GM21825 (cell line): ENCODE measurements at regions not wholly inside any gene's neighbourhood (a gene's known extent, or its start where the extent isn't known, plus 50 kb on each side); places are given as distances from the start of the nearest gene placed in this dataset.
"Not testable (repeated sequence)": the region's sequence is repeated elsewhere in the genome, so short reads cannot be mapped to it uniquely, and the experiment has no call there.

ENCODE experiments used
- ATAC-seq: cut with Tn5 transposase; IDR thresholded peaks from one replicate; pipeline ENCODE4 v1.9.1; 2021; ENCODE audit warnings: mild to moderate bottlenecking, moderate library complexity; ENCODE audit not compliant: unreplicated experiment

GRCh38 chr7:96770758-96771157, 61.1 kb upstream of the SEM1 start:
- ATAC-seq = no peak

DNA sequence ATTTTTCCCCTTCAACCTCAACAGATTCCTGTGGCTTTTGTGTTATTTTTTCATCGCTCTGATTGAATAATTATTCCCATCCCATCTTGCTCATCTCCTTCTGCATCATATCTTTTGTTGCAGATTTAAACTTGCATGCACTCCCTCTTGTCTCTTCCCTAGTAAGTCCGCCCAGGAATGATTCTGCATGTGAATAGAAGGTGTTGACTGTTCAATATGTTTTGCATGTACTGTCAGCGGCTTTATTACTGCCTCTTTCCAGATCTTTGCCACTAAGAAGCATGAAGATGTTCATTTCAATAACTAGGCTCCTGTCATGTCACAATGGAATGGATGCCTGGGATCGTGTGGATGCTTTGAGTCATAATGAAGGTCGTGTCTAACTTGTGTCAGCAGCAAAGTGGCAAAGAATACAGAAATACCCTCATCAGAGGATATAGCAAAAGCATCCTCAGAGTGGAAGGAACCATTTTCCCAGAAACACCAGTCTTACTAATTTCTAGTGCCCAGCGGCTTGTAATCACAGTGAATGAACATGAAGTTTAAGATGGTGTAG, 62.6 kb upstream of the SEM1 start:
- ATAC-seq = no peak

- ATAC-seq = no peak
Observed at GRCh38 chr7:96773483-96773882, 63.8 kb upstream of the SEM1 start.

- no peak for ATAC-seq
Observed at GRCh38 chr7:96774358-96774757, 64.7 kb upstream of the SEM1 start.

GRCh38 chr7:96775046-96775445, 65.4 kb upstream of the SEM1 start:
- no peak for ATAC-seq

DNA sequence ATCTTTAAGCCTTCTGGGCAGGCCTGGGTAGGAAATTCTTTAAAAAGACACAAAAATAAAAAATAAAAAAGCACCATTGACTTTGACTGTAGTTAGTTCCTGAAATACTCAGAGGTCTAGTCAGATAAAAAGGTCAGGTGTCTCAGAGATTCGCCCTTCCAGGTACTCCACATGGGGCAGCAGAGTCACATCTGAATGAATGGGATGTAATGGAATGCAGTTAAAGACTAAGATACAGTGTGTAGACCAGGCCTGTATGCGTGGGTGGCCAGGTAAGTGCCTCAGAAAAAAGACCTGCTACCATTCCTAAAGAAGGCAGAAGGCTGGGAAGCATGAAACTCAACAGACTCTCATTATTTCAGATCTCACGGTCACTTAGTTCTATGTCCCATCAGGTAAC, 68.6 kb upstream of the SEM1 start:
- no peak for ATAC-seq

GRCh38 chr7:96781919-96782318, 72.3 kb upstream of the SEM1 start:
- no peak for ATAC-seq

GRCh38 chr7:96782686-96783298, 73.1 kb upstream of the SEM1 start:
- not testable (repeated sequence) for ATAC-seq

GRCh38 chr7:96784597-96784996, 75.0 kb upstream of the SEM1 start:
- no peak for ATAC-seq

GRCh38 chr7:96786261-96786997, 76.8 kb upstream of the SEM1 start:
- ATAC-seq = no peak

DNA sequence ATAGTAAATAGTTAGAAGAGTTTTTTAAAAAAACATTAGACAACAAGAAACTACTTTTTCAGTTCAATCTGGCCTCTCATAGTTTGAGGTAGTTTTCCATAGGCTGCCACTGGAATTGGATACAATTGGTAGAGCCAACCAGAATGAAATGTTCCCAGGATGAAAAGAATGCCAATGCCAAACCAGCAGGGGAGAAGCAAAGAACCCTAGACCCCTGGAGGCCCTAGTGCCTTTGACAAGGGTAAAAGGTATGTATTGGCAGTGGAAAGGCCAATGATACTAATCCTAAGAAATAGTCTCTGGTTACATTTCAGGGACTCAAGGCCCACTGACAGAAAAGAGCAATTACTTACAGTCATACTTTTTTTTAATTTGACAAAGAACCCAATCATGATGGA, 77.4 kb upstream of the SEM1 start:
- ATAC-seq = no peak

- ATAC-seq = no peak
Observed at GRCh38 chr7:96789914-96790313, 80.3 kb upstream of the SEM1 start.

DNA sequence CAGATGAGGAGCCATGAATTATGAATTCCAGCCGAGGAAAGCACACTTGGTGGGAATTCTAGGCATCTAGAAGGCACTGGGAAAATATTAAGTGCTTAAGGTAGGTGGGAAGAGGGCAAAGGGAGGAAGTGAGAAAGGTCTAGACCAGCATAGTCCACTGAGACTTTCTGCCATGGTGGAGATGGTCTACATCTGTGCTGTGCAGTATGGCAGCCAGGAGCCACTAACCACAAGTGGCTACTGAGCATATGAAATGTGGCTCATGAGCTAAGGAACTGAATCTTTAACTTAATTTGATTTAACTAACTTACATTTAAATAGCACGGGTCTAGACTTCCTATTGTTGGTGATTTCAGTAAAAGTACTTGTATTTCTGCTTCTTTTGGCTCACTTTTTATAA, 82.5 kb upstream of the SEM1 start:
- no peak for ATAC-seq

DNA sequence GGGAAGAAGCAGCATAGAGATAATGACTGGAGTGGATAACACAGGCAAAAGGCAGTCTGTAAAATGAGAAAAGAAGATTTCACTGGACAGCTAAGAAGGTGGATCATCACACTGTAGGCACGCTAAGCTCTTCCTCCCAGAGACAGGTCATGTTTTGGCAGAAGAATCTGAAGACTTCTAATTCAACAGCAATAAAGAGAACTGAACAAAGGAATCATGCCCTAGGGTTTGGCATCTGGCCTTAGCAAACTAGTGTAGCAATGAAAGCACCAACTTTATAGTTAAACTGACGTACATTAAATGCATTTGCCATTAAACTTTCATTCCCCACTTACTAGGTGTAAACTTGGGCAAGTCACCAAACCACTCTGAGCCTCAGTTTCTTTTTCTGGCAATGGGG, 84.4 kb upstream of the SEM1 start:
- no peak for ATAC-seq

- ATAC-seq = no peak
Observed at GRCh38 chr7:96800122-96800521, 90.5 kb upstream of the SEM1 start.

DNA sequence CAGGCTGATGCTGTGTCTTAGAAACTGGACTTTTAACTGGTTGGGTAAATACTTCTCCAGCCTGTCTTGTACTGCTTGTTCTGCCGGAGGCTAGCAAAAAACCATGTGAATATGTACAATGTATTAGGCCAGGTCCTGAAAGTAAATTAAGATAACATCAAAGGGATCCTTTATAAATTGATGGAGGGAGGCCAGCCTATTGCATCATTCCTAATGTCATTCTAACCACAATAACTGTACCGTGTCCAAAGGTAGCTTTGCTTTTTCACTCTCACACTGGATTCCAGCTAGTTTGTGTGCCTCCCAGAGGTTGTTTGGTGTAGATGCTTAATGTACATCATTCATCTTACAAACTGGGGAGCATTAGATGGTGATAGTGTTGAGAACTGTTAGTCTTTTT, 91.2 kb upstream of the SEM1 start:
- no peak for ATAC-seq

DNA sequence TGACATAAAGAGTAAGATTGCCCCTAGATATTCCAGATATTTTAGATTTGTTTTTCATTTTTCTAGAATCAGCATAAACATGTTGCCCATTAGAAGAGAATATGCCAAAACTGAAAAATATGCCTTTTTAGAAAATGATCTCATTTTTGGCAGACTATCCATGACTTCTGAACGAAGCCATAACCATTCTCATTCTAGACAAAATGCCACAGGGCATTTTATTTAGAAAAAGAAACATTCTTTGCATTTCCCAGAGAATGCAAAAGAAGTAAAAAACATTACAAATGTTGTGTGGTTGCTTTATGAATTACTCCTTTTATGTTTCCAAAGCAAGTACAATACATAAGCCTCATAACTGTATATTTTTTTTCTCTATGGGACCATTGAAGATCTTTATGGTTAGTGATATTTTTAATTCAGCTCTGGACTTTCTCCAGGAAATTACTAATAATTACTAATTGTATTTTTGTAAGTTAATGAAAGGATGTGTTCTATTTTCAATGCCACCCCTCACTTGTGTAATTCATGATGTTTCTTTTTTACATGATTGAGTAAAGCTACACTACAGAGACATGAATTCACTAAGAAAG, 109.6 kb upstream of the SEM1 start:
- no peak for ATAC-seq

DNA sequence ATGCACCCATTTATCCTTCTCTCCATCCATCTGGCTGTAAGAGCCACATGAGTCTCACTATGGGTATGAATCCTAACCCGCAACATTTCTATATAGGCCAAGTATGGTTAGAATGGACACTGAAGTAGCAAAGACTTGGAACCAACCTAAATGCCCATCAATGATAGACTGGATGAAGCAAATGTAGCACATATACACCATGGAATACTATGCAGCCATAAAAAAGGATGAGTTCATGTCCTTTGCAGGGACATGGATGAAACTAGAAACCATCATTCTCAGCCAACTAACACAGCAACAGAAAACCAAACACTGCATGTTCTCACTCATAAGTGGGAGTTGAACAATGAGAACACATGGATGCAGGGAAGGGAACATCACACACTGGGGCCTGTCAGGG, 111.5 kb upstream of the SEM1 start:
- ATAC-seq = not testable (repeated sequence)

- no peak for ATAC-seq
Observed at GRCh38 chr7:96822824-96823223, 113.2 kb upstream of the SEM1 start.

GRCh38 chr7:96823274-96823673, 113.6 kb upstream of the SEM1 start:
- no peak for ATAC-seq

- ATAC-seq = no peak
Observed at GRCh38 chr7:96824686-96825085, 115.0 kb upstream of the SEM1 start.

- no peak for ATAC-seq
Observed at GRCh38 chr7:96825285-96825684, 115.6 kb upstream of the SEM1 start.
